ENCODE measurements at regions not wholly inside any gene's neighbourhood (a gene's known extent, or its start where the extent isn't known, plus 50 kb on each side); places are given as distances from the start of the nearest gene placed in this dataset.

GRCh38 chr17:36807496-36808179 lies 129.6 kb upstream of the LHX1 start:
- peaks cover 71% of the 10 kb centered on the region for H3K27me3 Mint-ChIP-seq
- H3K4me1 Mint-ChIP-seq, result no peaks in the 10 kb centered on the region
- no peak for ATAC-seq
- no peak for DNase-seq
- H3K9me3 Mint-ChIP-seq (ENCODE audit: low read depth), result no peaks in the 10 kb centered on the region
- no peaks in the 10 kb centered on the region for H3K36me3 Mint-ChIP-seq
- CTCF ChIA-PET, result no interaction called here
- no peak overlapping the region for H3K4me3 Mint-ChIP-seq
- no peak overlapping the region for H3K27ac Mint-ChIP-seq

DNA sequence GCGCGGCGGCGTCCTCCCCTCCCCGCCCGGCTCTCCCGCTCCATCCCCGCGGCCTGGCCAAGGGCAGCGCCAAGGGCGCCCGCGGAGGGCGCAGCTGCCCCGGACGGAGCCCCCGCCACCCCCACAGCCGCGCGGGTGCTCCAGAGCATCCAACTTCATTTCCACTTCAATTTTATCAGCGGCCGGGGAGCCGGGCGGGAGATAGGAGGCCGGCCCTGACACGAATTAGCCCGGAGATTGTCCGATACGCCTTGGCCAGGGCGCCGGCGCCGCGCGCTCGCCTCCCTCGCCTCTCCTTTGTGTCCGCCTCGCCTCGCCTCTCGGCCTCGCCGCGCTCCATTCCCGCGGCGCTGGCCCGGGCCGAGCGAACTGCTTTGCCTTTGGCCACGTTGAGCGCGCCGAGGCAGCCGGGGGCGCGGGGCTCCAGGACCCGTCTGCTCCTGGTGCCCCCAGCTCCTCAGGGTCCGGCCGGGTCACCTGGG lies 129.1 kb upstream of the LHX1 start:
- Mint-ChIP-seq H3K9me3 (ENCODE audit: low read depth) (no peaks in the 10 kb centered on the region), H3K4me3 (no peak overlapping the region), H3K27me3 (peaks cover 74% of the 10 kb centered on the region), H3K27ac (no peak overlapping the region), H3K36me3 (no peaks in the 10 kb centered on the region), H3K4me1 (no peaks in the 10 kb centered on the region)
- no peak for DNase-seq
- ATAC-seq, result no peak
- CTCF ChIA-PET, result no interaction called here

DNA sequence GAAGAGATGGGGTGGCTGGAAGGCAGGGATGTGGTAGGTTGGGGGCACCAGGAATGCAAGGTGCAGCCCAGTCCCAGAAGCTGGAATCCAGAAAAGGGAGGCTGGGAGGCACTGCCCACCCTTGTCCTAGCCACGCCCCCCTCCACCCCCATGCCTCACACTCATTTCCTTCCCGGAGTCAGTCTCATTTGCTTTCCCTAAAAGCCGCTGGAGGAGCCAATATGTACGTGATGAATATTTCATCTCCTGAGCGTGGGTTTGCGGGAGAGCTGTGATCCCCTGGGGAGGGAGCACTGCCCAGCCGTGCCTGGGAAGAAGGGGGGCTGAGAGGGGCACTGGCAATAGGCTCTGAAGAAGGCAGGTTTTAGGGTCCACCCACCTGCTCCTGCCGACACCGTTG lies 124.5 kb upstream of the LHX1 start:
- DNase-seq (no peak), ATAC-seq (no peak)
- Mint-ChIP-seq H3K4me1 (no peaks in the 10 kb centered on the region), H3K27me3 (peaks cover 67% of the 10 kb centered on the region), H3K9me3 (ENCODE audit: low read depth) (no peaks in the 10 kb centered on the region), H3K27ac (no peak overlapping the region), H3K4me3 (no peak overlapping the region), H3K36me3 (no peaks in the 10 kb centered on the region)
- CTCF ChIA-PET, result no interaction called here

DNA sequence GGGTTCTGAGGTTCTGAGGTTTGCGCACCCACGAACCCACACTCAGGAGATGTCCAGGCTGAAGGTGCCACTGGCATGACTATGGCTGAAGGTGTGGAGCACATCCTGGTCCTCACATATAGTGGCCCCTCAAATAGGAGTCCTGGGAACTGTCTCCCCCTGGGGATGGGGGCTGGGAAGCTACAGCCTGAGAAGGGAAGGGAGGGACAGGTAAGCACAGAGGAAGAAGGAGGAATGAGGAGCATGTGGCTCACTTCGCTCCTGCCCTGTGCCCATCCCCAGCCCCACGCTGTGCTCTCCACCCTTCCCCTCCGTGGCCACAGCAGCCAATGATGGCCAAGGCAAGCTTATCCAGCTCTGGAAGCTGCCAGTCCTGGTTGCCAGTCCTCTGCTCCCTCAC lies 123.9 kb upstream of the LHX1 start:
- no peak overlapping the region for H3K4me3 Mint-ChIP-seq
- DNase-seq (no peak), ATAC-seq (no peak)
- H3K27ac Mint-ChIP-seq, result no peak overlapping the region
- no peaks in the 10 kb centered on the region for H3K9me3 Mint-ChIP-seq (ENCODE audit: low read depth)
- H3K27me3 Mint-ChIP-seq, result peaks cover 66% of the 10 kb centered on the region
- CTCF ChIA-PET, result no interaction called here
- no peaks in the 10 kb centered on the region for H3K36me3 Mint-ChIP-seq
- H3K4me1 Mint-ChIP-seq, result no peaks in the 10 kb centered on the region

DNA sequence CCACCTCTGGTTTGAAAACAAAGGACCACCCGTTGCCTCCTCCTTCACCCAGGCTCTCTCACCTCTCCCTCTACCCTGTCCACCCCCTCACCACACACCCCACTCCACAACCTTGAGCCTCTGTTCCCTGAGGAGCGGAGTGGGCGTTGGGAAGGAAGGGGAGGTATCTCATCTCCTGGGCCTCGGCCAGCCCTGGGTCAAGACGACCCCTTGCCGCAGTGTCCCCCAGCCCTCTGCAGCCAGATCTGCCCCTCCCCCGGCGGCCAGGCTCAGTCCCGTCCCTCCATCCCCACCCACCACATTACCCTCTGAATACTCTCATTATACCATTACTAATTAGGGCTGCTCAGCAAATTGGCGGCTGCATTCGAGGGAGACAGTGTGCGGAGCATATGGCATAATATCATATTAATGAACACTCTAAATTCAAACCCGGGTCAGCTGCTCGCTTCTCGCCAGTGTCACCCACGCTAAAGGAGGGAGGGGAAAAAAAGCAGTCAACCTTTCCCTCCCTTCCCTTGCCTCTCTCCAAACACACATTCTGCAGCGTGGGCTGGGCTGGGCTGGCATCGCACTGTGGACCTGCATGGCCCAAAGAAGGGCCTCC lies 123.2 kb upstream of the LHX1 start:
- H3K9me3 Mint-ChIP-seq (ENCODE audit: low read depth), result no peaks in the 10 kb centered on the region
- no peaks in the 10 kb centered on the region for H3K36me3 Mint-ChIP-seq
- CTCF ChIA-PET, result no interaction called here
- H3K4me1 Mint-ChIP-seq, result no peaks in the 10 kb centered on the region
- peaks cover 61% of the 10 kb centered on the region for H3K27me3 Mint-ChIP-seq
- H3K4me3 Mint-ChIP-seq, result no peak overlapping the region
- no peak overlapping the region for H3K27ac Mint-ChIP-seq
- no peak for DNase-seq
- ATAC-seq, result no peak

GRCh38 chr17:36814958-36815357 lies 122.3 kb upstream of the LHX1 start:
- DNase-seq (no peak), ATAC-seq (no peak)
- H3K4me1 Mint-ChIP-seq, result no peaks in the 10 kb centered on the region
- no peak overlapping the region for H3K27ac Mint-ChIP-seq
- CTCF ChIA-PET, result no interaction called here
- H3K4me3 Mint-ChIP-seq, result no peak overlapping the region
- H3K9me3 Mint-ChIP-seq (ENCODE audit: low read depth), result no peaks in the 10 kb centered on the region
- H3K27me3 Mint-ChIP-seq, result peaks cover 52% of the 10 kb centered on the region
- no peaks in the 10 kb centered on the region for H3K36me3 Mint-ChIP-seq

DNA sequence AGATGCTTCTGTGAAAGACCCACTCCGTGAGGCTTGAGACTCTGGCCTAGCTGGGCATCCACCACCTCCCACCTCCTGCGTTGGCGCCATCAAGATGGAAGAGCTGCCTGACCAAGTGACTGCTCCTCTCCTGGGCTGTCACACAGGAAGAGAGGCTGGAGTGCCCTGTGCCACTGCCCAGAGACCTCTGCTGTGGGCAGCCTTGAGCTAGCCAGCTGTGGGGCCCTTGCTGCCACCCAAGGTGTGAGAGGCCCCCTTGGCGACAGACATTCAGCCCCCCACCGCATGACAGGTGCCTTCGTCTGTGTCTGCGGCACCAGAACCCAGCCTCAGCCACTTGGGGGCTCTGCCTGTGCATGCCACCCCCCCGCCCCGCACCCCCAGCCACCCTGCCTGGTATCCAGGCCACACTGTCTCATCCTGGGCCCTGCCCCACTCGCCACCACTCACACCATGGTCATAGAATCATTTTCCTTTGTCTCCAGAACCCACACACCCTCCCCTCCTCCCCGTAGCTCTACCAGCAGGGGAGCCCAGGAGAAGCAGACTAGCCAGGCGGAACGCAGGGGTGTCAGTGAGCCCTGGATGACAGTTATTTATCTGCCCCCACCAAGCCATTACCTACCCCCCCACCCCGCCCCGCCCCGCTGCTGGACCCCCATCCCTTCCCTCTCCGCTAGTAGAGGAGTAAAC lies 120.9 kb upstream of the LHX1 start:
- no peaks in the 10 kb centered on the region for H3K4me1 Mint-ChIP-seq
- no peak for ATAC-seq
- H3K36me3 Mint-ChIP-seq, result no peaks in the 10 kb centered on the region
- CTCF ChIA-PET, result no interaction called here
- H3K27ac Mint-ChIP-seq, result no peak overlapping the region
- no peak for DNase-seq
- H3K27me3 Mint-ChIP-seq, result peaks cover 38% of the 10 kb centered on the region
- H3K4me3 Mint-ChIP-seq, result no peak overlapping the region
- H3K9me3 Mint-ChIP-seq (ENCODE audit: low read depth), result no peaks in the 10 kb centered on the region

GRCh38 chr17:36816907-36817288 lies 120.4 kb upstream of the LHX1 start:
- no peaks in the 10 kb centered on the region for H3K9me3 Mint-ChIP-seq (ENCODE audit: low read depth)
- no peaks in the 10 kb centered on the region for H3K36me3 Mint-ChIP-seq
- no peak for ATAC-seq
- H3K27ac Mint-ChIP-seq, result no peak overlapping the region
- H3K27me3 Mint-ChIP-seq, result peaks cover 38% of the 10 kb centered on the region
- CTCF ChIA-PET, result no interaction called here
- no peak for DNase-seq
- H3K4me3 Mint-ChIP-seq, result no peak overlapping the region
- H3K4me1 Mint-ChIP-seq, result no peaks in the 10 kb centered on the region

DNA sequence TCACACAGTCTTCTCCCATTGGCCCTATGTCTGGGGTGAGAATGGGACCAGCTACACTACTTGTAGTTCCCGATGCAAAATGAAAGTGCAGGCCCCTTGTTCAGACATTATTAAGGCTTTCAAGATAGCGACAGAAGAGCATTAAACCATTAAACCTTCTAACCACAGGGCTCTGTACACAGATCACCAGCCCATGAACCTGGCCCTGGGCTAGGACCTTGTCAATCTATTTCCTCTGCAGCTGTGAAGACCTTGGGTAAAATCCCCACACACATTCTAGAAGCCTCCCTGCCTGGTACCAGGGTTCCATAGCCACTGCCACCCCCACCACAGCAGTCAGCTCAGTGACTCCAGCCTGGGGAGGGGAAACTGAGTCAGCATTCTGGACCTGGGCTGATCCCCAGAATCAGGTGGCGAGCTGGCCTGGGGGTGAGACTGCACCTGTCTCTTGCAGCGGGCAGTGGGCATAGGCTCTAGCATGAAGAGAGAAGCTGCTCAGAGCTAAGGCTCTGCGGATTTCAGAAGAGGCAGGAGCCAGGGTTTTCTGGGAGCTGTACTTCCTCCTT lies 119.7 kb upstream of the LHX1 start:
- H3K4me3 Mint-ChIP-seq, result no peak overlapping the region
- CTCF ChIA-PET, result no interaction called here
- H3K9me3 Mint-ChIP-seq (ENCODE audit: low read depth), result no peaks in the 10 kb centered on the region
- H3K27me3 Mint-ChIP-seq, result peaks cover 37% of the 10 kb centered on the region
- H3K27ac Mint-ChIP-seq, result no peak overlapping the region
- no peaks in the 10 kb centered on the region for H3K4me1 Mint-ChIP-seq
- no peak for ATAC-seq
- DNase-seq, result no peak
- no peaks in the 10 kb centered on the region for H3K36me3 Mint-ChIP-seq

GRCh38 chr17:36818134-36818825 lies 119.0 kb upstream of the LHX1 start:
- Mint-ChIP-seq H3K4me3 (no peak overlapping the region), H3K4me1 (no peaks in the 10 kb centered on the region), H3K27ac (no peak overlapping the region), H3K9me3 (ENCODE audit: low read depth) (no peaks in the 10 kb centered on the region), H3K27me3 (peaks cover 37% of the 10 kb centered on the region), H3K36me3 (no peaks in the 10 kb centered on the region)
- DNase-seq (no peak), ATAC-seq (no peak)
- CTCF ChIA-PET, result no interaction called here

GRCh38 chr17:36823850-36824677 lies 113.2 kb upstream of the LHX1 start:
- Mint-ChIP-seq H3K4me1 (no peaks in the 10 kb centered on the region), H3K36me3 (no peaks in the 10 kb centered on the region), H3K27me3 (peaks cover 44% of the 10 kb centered on the region), H3K27ac (no peak overlapping the region), H3K4me3 (no peak overlapping the region), H3K9me3 (ENCODE audit: low read depth) (no peaks in the 10 kb centered on the region)
- ATAC-seq, result no peak
- CTCF ChIA-PET, result no interaction called here
- DNase-seq, result no peak

DNA sequence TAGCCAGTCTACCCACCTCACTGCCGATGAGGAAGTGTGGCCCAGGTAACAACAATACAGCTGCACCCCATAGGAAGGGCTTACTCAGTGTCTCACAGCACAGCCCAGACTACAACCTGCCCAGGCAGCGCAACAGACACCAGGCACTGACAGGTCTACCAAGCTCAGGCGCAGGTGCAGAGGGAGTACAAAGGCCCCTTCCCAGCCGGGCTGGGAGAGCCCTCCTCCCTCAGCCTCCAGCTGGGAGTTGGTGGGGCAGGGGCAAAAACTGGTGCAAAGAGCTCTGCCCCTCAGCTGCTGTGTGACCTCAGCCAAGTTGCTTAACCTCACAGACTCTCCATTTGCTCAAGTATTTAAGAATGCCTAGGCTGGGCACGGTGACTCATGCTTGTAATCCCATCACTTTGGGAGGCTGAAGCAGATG lies 112.6 kb upstream of the LHX1 start:
- Mint-ChIP-seq H3K27ac (no peak overlapping the region), H3K27me3 (peaks cover 44% of the 10 kb centered on the region)

DNA sequence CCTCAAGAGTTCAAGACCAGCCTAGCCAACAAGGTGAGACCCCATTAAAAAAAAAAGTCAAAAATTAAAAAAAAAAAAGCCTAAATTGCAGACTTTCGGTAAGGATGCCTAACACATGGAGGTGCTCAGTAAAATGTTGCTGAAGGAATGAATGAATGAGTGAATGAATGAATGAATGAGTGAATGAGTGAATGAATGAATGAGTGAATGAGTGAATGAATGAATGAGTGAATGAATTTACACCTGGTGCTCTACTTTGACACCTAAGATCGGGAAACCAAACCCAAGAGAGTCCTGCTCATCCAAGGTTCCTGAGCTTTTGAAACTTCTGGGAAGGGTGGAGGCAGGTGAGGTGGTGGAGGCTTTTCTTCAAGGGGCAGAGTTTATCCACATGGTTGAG lies 112.2 kb upstream of the LHX1 start:
- Mint-ChIP-seq H3K27me3 (peaks cover 44% of the 10 kb centered on the region), H3K27ac (no peak overlapping the region), H3K36me3 (no peaks in the 10 kb centered on the region), H3K9me3 (ENCODE audit: low read depth) (no peaks in the 10 kb centered on the region), H3K4me1 (no peaks in the 10 kb centered on the region), H3K4me3 (no peak overlapping the region)
- DNase-seq (no peak), ATAC-seq (no peak)
- CTCF ChIA-PET, result no interaction called here

More for the DNA sequence above, 112.6 kb upstream of the LHX1 start:
- no peaks in the 10 kb centered on the region for H3K9me3 Mint-ChIP-seq (ENCODE audit: low read depth)
- CTCF ChIA-PET, result no interaction called here
- DNase-seq (no peak), ATAC-seq (no peak)
- no peaks in the 10 kb centered on the region for H3K4me1 Mint-ChIP-seq
- H3K4me3 Mint-ChIP-seq, result no peak overlapping the region
- H3K36me3 Mint-ChIP-seq, result no peaks in the 10 kb centered on the region

Measured in activated CD8-positive, alpha-beta memory T cell treated with anti-CD3 and anti-CD28 coated beads, Interleukin-2, amount 10 ng/mL, durations not matched to agents 7 days and 5 days (primary cell).